HG03460 (cell line): ENCODE measurements at regions not wholly inside any gene's neighbourhood (a gene's known extent, or its start where the extent isn't known, plus 50 kb on each side); places are given as distances from the start of the nearest gene placed in this dataset.

ENCODE experiments used
- ATAC-seq: cut with Tn5 transposase; IDR thresholded peaks from one replicate; pipeline ENCODE4 v1.9.1; 2021; ENCODE audit not compliant: unreplicated experiment

DNA sequence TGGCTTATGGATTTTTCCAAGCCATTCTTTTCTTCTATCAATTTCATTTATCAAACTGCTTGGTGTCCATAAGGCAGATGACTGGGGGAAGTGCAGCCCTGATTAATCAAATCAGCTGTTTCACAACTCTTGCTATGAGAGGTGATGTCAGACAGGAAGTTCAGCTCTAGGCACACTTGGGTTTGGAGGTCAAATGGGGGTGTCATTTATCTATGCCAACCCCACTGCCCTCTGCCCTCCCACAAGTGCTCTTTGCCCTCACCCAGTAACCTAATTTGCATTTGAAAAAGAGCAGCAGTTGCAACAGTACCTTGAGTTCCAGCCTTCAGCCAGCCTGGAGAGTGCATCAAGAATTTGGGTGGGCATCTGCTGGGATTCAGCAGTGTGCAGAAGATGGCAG is 431.3 kb upstream of the SPRED2 start:
- ATAC-seq: no peak

DNA sequence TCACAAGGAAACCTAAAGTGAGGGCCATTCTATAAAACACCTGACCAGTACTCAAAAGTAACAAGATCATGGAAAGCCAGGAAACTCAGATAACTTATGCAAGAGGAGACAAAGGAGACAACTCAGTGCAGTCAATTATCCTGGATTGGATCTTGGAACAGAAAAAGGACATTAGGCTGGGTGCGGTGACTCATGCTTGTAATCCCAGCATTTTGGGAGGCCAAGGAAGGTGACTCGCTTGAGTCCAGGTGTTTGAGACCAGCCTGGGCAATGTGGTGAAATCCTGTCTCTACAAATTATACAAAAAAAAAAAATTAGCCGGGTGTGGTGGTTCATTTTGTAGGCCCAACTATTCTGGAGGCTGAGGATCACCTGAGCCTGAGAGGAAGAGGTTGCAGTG is 424.5 kb upstream of the SPRED2 start:
- no peak for ATAC-seq

GRCh38 chr2:65856423-65856822 is 424.0 kb upstream of the SPRED2 start:
- ATAC-seq: no peak

- ATAC-seq: no peak
Measured at GRCh38 chr2:65850695-65851094, 418.3 kb upstream of the SPRED2 start.

DNA sequence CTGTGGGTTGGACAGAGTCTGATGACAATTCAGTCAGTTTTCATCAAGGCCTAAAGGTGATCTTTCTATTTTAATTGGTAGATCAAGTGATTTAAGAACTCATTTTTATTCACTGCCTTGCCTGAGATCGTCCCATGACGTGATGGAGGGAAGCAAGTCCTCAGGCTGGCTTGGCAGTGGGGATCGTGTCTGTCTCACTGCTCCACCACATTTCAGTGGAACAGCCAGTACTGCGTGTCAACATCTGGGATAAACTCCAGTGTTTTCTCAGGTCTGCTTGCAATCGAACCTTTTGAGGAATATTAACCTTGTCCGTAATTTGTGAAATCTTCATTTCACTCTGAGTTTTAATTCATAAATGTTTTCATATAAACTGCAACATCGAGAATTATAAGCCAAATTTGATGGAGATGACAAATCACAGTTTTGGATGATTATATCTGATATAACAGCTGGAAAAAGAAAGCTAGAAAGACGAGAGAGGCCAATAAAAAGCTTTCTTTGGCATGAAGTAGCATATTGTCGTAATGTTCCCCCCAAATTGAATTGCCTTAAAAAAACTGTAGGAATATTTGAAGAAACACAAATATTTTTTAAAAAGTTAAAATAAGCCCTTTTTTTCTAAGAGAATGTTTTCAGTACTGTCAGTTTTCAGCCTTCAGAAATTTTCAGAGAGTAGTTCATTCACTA is 414.7 kb upstream of the SPRED2 start:
- no peak for ATAC-seq

GRCh38 chr2:65845442-65846182 is 413.2 kb upstream of the SPRED2 start:
- ATAC-seq: no peak

DNA sequence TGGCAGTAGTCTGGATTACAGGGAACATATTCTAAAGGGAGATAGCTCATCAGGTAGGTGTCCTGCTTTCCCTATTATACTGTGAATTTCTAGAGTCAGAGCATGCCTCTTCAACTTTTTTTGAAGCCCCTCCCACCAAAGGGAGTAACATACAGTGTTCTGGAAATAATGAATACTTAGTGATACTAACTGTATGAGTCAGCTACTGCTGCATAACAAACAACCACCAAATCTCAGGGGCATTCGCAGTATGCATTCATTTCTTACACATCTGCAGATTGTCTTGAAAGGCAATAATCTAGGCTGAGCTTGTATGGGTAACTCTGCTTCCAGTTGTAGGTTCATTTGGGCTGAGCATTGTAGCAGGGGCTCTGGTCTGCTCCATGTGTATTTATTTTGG is 409.7 kb upstream of the SPRED2 start:
- no peak for ATAC-seq

- no peak for ATAC-seq
Measured at GRCh38 chr2:65835975-65836549, 403.7 kb upstream of the SPRED2 start.

- no peak for ATAC-seq
Measured at GRCh38 chr2:65834771-65835475, 402.5 kb upstream of the SPRED2 start.

- no peak for ATAC-seq
Measured at GRCh38 chr2:65834062-65834461, 401.7 kb upstream of the SPRED2 start.

DNA sequence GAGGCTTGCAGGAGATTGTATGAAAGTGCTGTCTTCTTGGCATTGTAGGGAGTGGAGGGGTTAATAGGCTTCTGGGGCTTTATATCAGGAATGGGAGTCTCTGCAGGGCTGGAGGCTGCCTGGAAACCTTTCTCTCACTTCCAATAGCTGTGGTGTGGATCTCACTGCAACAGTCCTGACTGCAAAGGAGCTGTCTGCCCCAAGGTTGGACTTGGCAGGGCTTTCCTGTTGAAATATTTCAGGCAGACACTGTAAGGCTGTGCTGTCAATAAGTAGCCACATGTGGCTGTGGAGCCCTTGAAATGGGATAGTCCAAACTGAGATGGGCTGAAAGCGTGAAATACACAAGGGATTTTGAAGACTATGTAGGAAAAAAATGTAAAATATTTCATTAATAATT is 399.1 kb upstream of the SPRED2 start:
- no peak for ATAC-seq

DNA sequence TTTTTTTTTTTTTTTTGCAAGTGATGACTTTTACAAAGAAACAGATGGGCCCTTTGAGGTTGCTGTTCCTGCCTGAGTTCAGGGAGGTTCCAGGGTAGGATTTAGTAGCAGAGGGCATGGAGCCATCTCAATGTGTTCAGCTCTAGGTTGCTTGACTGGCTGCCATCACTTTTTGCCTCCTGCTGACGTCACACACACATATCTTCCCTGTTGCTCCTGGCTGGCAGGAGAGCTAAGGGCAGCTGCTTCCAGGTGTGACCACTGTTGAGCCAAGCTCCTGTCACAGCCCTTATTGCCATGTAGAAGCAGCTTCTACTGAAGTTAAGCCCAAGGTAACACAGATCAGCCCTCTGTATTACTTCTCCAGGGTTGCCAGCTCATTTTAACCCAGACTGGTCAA is 394.2 kb upstream of the SPRED2 start:
- no peak for ATAC-seq

DNA sequence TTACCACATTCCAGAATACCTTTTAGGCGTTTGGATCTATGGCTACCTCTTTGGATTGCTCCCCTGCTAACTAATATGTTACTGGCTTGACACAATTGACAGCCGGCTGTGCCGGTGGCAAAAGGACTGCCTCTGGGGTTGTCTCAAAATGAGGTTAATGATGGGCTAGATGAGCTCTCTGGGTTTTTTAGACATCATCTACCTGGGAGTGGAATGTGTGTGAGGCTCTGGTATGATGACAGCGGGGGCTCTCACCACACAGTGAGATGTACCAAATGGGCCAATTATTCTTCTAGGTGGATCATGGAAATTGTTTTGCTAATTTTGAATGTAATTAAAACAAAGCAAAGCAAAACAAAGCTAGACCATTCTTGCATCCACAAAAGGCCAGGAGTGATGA is 391.1 kb upstream of the SPRED2 start:
- ATAC-seq: no peak

- no peak for ATAC-seq
Measured at GRCh38 chr2:65820454-65820853, 388.1 kb upstream of the SPRED2 start.

DNA sequence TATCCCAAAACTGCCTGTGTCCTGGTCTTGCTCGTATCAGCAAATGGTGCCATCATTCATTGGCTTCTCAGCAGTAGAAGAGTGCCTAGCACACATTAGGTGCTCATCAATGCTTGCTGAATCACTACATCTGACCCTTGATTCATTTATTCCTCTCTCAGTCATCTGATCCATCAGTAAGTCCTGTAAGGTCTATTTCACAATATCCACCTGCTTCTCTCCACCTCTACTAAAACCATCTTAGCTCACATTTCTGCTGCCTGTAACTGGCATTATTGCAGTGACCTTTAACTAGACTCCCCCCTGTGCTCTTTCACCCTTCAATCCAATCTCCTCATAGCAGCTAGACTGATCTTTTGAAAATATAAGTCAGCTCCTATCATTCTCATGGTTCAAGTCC is 387.6 kb upstream of the SPRED2 start:
- ATAC-seq: no peak

DNA sequence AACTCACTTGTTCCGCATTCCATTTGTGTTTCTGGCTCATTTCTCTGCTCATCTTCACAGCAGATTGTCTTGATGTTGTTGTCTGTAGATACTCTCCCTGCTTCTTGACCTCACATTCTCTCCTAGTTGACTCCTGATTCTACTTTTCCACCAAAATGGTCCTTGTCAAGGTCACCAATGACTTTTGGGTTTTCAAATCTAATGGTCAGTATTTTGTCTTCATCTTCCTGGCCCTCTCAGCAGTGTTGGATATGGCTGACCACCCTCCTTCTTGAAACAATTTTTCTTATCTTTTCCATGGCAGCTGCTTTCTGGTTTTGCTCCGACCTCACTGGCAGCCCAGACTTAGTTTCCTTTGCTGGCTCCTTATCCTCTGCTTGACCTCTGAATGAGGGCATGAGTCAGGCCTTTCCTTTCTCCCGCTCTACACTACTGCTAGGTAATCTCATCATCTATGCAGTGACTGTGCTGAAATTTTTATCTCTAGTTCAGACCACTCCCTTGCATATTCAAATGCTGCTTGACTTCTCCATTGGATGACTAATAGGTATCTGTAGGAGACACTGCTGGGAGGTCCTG is 386.6 kb upstream of the SPRED2 start:
- no peak for ATAC-seq

GRCh38 chr2:65813631-65814173 is 381.3 kb upstream of the SPRED2 start:
- no peak for ATAC-seq

- no peak for ATAC-seq
Measured at GRCh38 chr2:65812887-65813286, 380.5 kb upstream of the SPRED2 start.

DNA sequence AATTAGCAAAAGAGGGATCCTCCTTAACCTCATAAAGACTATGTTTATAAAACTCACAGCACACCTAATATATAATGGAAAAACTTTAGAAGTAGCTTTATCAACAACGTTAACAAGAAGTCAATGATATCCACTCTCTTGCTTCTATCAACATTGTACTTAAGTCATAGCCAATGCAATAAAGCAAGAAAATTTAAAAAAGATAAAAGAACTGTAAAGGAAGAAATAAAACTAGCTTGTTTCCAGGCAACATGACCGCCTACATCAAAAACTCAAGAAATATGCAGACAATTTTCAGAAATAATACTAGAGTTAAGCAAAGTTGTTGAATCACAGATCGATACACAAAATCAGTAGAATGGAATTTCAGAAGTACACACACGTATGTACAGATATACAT is 375.5 kb upstream of the SPRED2 start:
- no peak for ATAC-seq

- no peak for ATAC-seq
Measured at GRCh38 chr2:65804777-65805176, 372.4 kb upstream of the SPRED2 start.

- no peak for ATAC-seq
Measured at GRCh38 chr2:65802298-65802942, 370.0 kb upstream of the SPRED2 start.
